Liver (tissue), 8 donors: ENCODE measurements at regions not wholly inside any gene's neighbourhood (a gene's known extent, or its start where the extent isn't known, plus 50 kb on each side); places are given as distances from the start of the nearest gene placed in this dataset.

ENCODE experiments used
- DNase-seq: peaks from one replicate; pipeline ENCODE4 v3.0.0-alpha.2; 2017; ENCODE audit warnings: low spot score
- H3K27ac ChIP-seq, 2 donors: one replicate each; pipeline ENCODE4 v1.7.0; 2013; ENCODE audit warnings: inconsistent platforms in 2 of 2, low read length in 2 of 2, control low read depth in 1 of 2, low read depth in 1 of 2, mild to moderate bottlenecking in 1 of 2
- H3K27me3 ChIP-seq, 4 donors: one replicate each; pipeline versions ENCODE4 v1.6.1 to v1.7.0; 2013; ENCODE audit warnings: low read length in 3 of 4, inconsistent platforms in 1 of 4, mild to moderate bottlenecking in 1 of 4, moderate library complexity in 1 of 4; ENCODE audit not compliant: control insufficient read depth in 4 of 4, insufficient read depth in 4 of 4
- H3K36me3 ChIP-seq, 4 donors: one replicate each; pipeline versions ENCODE4 v1.6.1 to v1.7.0; 2013; ENCODE audit warnings: low read length in 3 of 4, mild to moderate bottlenecking in 3 of 4, low read depth in 1 of 4, moderate library complexity in 1 of 4; ENCODE audit not compliant: control insufficient read depth in 4 of 4, insufficient read depth in 3 of 4
- H3K4me1 ChIP-seq, 4 donors: one replicate each; pipeline versions ENCODE4 v1.6.1 to v1.7.0; 2013; ENCODE audit warnings: low read length in 3 of 4, mild to moderate bottlenecking in 3 of 4, moderate library complexity in 1 of 4; ENCODE audit not compliant: control insufficient read depth in 4 of 4, insufficient read depth in 4 of 4
- H3K4me3 ChIP-seq, 3 donors: one replicate each; pipeline versions ENCODE4 v1.6.1 to v1.7.0; 2013; ENCODE audit warnings: low read length in 3 of 3, control low read depth in 1 of 3, low read depth in 1 of 3, mild to moderate bottlenecking in 1 of 3
- H3K9ac ChIP-seq, 2 donors: one replicate each; pipeline ENCODE4 v1.7.0; 2013; ENCODE audit warnings: low read length in 2 of 2, mild to moderate bottlenecking in 2 of 2, moderate library complexity in 2 of 2, control low read depth in 1 of 2, low read depth in 1 of 2
- H3K9me3 ChIP-seq, 4 donors: one replicate each; pipeline versions ENCODE4 v1.6.1 to v1.7.0; 2013; ENCODE audit warnings: low read length in 3 of 4; ENCODE audit not compliant: control insufficient read depth in 4 of 4
- ATF3 ChIP-seq: IDR thresholded peaks from 2 replicates; pipeline ENCODE4 v1.6.1; 2016; ENCODE audit warnings: antibody characterized with exemption
- CTCF ChIP-seq: fragments of 150-350 bp; IDR thresholded peaks from 2 replicates; pipeline ENCODE4 v1.5.1; 2017; ENCODE audit warnings: improper control_type of control experiment, low read depth, low read length; ENCODE audit not compliant: missing input control
- EGR1 ChIP-seq, 2 donors: IDR thresholded peaks; 2 replicates each; pipeline ENCODE4 v1.6.1; 2016 to 2018; ENCODE audit warnings: antibody characterized with exemption in 2 of 2, low read depth in 2 of 2
- FOXA1 ChIP-seq: IDR thresholded peaks from 2 replicates; pipeline ENCODE4 v1.6.1; 2016; ENCODE audit warnings: antibody characterized with exemption
- FOXA2 ChIP-seq: IDR thresholded peaks from 2 replicates; pipeline ENCODE4 v1.6.1; 2016; ENCODE audit warnings: antibody characterized with exemption
- GABPA ChIP-seq, 2 donors: IDR thresholded peaks in 1 of 2; conservative IDR thresholded peaks in 1 of 2; 2 replicates each; pipeline ENCODE4 v1.6.1; 2016; ENCODE audit warnings: antibody characterized with exemption in 2 of 2, mild to moderate bottlenecking in 1 of 2, moderate library complexity in 1 of 2
- HNF4A ChIP-seq, 2 donors: conservative IDR thresholded peaks; 2 replicates each; pipeline ENCODE4 v1.6.1; 2016; ENCODE audit warnings: antibody characterized with exemption in 2 of 2, mild to moderate bottlenecking in 2 of 2
- HNF4G ChIP-seq: IDR thresholded peaks from 2 replicates; pipeline ENCODE4 v1.6.1; 2016; ENCODE audit warnings: antibody characterized with exemption
- MAX ChIP-seq: IDR thresholded peaks from 2 replicates; pipeline ENCODE4 v1.6.1; 2016; ENCODE audit warnings: antibody characterized with exemption
- NR2F2 ChIP-seq: IDR thresholded peaks from 2 replicates; pipeline ENCODE4 v1.6.1; 2016; ENCODE audit warnings: antibody characterized with exemption
- RAD21 ChIP-seq, 2 donors: IDR thresholded peaks; 2 replicates each; pipeline ENCODE4 v1.6.1; 2016; ENCODE audit warnings: antibody characterized with exemption in 2 of 2, mild to moderate bottlenecking in 2 of 2
- REST ChIP-seq: IDR thresholded peaks from 2 replicates; pipeline ENCODE4 v1.6.1; 2016; ENCODE audit warnings: antibody characterized with exemption, mild to moderate bottlenecking
- RXRA ChIP-seq, 2 donors: IDR thresholded peaks; 2 replicates each; pipeline ENCODE4 v1.6.1; 2017 to 2018; ENCODE audit warnings: antibody characterized with exemption in 2 of 2, mild to moderate bottlenecking in 1 of 2
- SP1 ChIP-seq: IDR thresholded peaks from 2 replicates; pipeline ENCODE4 v1.6.1; 2018; ENCODE audit warnings: antibody characterized with exemption, mild to moderate bottlenecking
- TAF1 ChIP-seq: conservative IDR thresholded peaks from 2 replicates; pipeline ENCODE4 v1.6.1; 2016; ENCODE audit warnings: antibody characterized with exemption, mild to moderate bottlenecking
- YY1 ChIP-seq: IDR thresholded peaks from 2 replicates; pipeline ENCODE4 v1.6.1; 2016; ENCODE audit warnings: antibody characterized with exemption, mild to moderate bottlenecking
- ZBTB33 ChIP-seq: IDR thresholded peaks from 2 replicates; pipeline ENCODE4 v1.6.1; 2016; ENCODE audit warnings: antibody characterized with exemption
- WGBS: extraction: QIAGEN DNeasy Blood & Tissue Kit; methylation state at CpG from one replicate; pipeline ENCODE4 v1.1.7; 2013; 5-methylcytosine and 5-hydroxymethylcytosine counted together
- donor health status: healthy.
- donor health status: healthy.
- donor health status: healthy.
- donor health status: healthy.
- donor health status: healthy.

- no peak for TF ChIP-seq REST
- TF ChIP-seq ZBTB33 = no peak
- no peak for TF ChIP-seq ATF3
- TF ChIP-seq TAF1 = no peak
- TF ChIP-seq MAX = no peak
- no peak for TF ChIP-seq HNF4A (conservative IDR thresholded peaks at IDR 0.05)
- TF ChIP-seq RAD21 (IDR thresholded peaks at IDR 0.05) = no peak
- TF ChIP-seq FOXA2 = no peak
- no peak overlapping the region for H3K4me3 ChIP-seq
- DNase-seq = no peak
- no peak overlapping the region for H3K9ac ChIP-seq
- peaks cover 0 to 7% (median 0%) of the 10 kb centered on the region in 4 donors for H3K4me1 ChIP-seq
- H3K36me3 ChIP-seq = no peaks in the 10 kb centered on the region
- no peak overlapping the region for H3K27ac ChIP-seq
- peaks cover 0 to 3% (median 0%) of the 10 kb centered on the region in 4 donors for H3K27me3 ChIP-seq
- H3K9me3 ChIP-seq = peaks cover 0 to 4% (median 0%) of the 10 kb centered on the region in 4 donors
- WGBS = 28% methylated on average over 1 of the region's 1 CpG
Measured at GRCh38 chr5:90334741-90335140, 74.8 kb downstream of the CETN3 start.

- H3K36me3 ChIP-seq = no peaks in the 10 kb centered on the region
- no peak for DNase-seq
- H3K27ac ChIP-seq = no peak overlapping the region
- H3K27me3 ChIP-seq = peaks cover 0 to 8% (median 1%) of the 10 kb centered on the region in 4 donors
- 84% methylated on average over 1 of the region's 1 CpG for WGBS
- H3K9me3 ChIP-seq = peaks cover 0 to 4% (median 0%) of the 10 kb centered on the region in 4 donors
- no peaks in the 10 kb centered on the region for H3K4me1 ChIP-seq
- no peak overlapping the region for H3K4me3 ChIP-seq
- TF ChIP-seq CTCF (no peak), TAF1 (no peak), ZBTB33 (no peak), SP1 (no peak), RAD21 (IDR thresholded peaks at IDR 0.05) (no peak), REST (no peak), EGR1 (IDR thresholded peaks at IDR 0.05; ENCODE audit: low read depth in 2 of 2) (no peak), HNF4A (conservative IDR thresholded peaks at IDR 0.05) (no peak), NR2F2 (no peak), FOXA2 (no peak), GABPA (IDR thresholded peaks at IDR 0.05 in 1 of 2, conservative IDR thresholded peaks at IDR 0.05 in 1 of 2) (no peak), RXRA (IDR thresholded peaks at IDR 0.05) (no peak), YY1 (no peak), ATF3 (no peak), HNF4G (no peak), FOXA1 (no peak), MAX (no peak)
- H3K9ac ChIP-seq = no peak overlapping the region
Measured at GRCh38 chr5:90329911-90330310, 79.6 kb downstream of the CETN3 start.
